DND-41 (cell line): ENCODE measurements at regions not wholly inside any gene's neighbourhood (a gene's known extent, or its start where the extent isn't known, plus 50 kb on each side); places are given as distances from the start of the nearest gene placed in this dataset.

Source experiments
- ATAC-seq: fragments of 200-7000 bp; cut with Tn5 transposase; 3 replicates; pipeline ENCODE4 v1.9.1; 2021; ENCODE audit warnings: low read depth; ENCODE audit not compliant: insufficient read depth
- DNase-seq: peaks from one replicate; pipeline ENCODE4 v3.0.0-alpha.2; 2020
- H2AFZ ChIP-seq: 2 replicates; pipeline ENCODE4 v1.6.0; 2012; ENCODE audit warnings: low read depth, low read length
- H3K27ac ChIP-seq: 2 replicates; pipeline ENCODE4 v1.5.1; 2012; ENCODE audit warnings: low read length, inconsistent platforms
- H3K27me3 ChIP-seq: fragments of 200-600 bp; sonication (generic); 2 replicates; pipeline ENCODE4 v1.6.0; 2012; ENCODE audit warnings: low read length, mild to moderate bottlenecking, inconsistent platforms; ENCODE audit not compliant: insufficient read depth, poor library complexity
- H3K36me3 ChIP-seq: 2 replicates; pipeline ENCODE4 v1.5.1; 2012; ENCODE audit warnings: low read length, inconsistent platforms; ENCODE audit not compliant: insufficient read depth
- H3K4me1 ChIP-seq: 2 replicates; pipeline ENCODE4 v1.5.1; 2012; ENCODE audit warnings: mild to moderate bottlenecking, low read length; ENCODE audit not compliant: insufficient read depth
- H3K4me2 ChIP-seq: 2 replicates; pipeline ENCODE4 v1.6.0; 2012; ENCODE audit warnings: mild to moderate bottlenecking, moderate library complexity, low read length, inconsistent platforms; ENCODE audit not compliant: insufficient read depth
- H3K4me3 ChIP-seq, 2 experiments: fragments of 200-600 bp in 1 of 2; shearing (Covaris generic) in 1 of 2; 2 replicates each; pipeline ENCODE4 v1.5.1; 2012 to 2016; ENCODE audit warnings: inconsistent platforms in 2 of 2, low read length in 2 of 2, mild to moderate bottlenecking in 2 of 2, low read depth in 1 of 2, moderate library complexity in 1 of 2
- H3K79me2 ChIP-seq: 2 replicates; pipeline ENCODE4 v1.6.0; 2012; ENCODE audit warnings: low read length, inconsistent platforms; ENCODE audit not compliant: insufficient read depth
- H3K9ac ChIP-seq: 2 replicates; pipeline ENCODE4 v1.6.0; 2012; ENCODE audit warnings: low read depth, mild to moderate bottlenecking, inconsistent platforms, low read length, moderate library complexity
- H3K9me3 ChIP-seq: 2 replicates; pipeline ENCODE4 v1.5.1; 2012; ENCODE audit warnings: low read length, moderate library complexity, mild to moderate bottlenecking, inconsistent platforms; ENCODE audit not compliant: insufficient read depth, severe bottlenecking
- H4K20me1 ChIP-seq: 2 replicates; pipeline ENCODE4 v1.6.0; 2012; ENCODE audit warnings: low read length; ENCODE audit not compliant: insufficient read depth
- EZH2 ChIP-seq: IDR thresholded peaks from 3 replicates; pipeline ENCODE4 v1.6.1; 2012; ENCODE audit warnings: borderline replicate concordance, low read depth, mild to moderate bottlenecking, moderate library complexity, low read length, inconsistent platforms; ENCODE audit not compliant: severe bottlenecking
- TF ChIP-seq, protein P1 (sequence below): IDR thresholded peaks from 2 replicates; pipeline ENCODE4 v1.5.1; 2012; ENCODE audit warnings: borderline replicate concordance, low read length, moderate library complexity, mild to moderate bottlenecking; ENCODE audit not compliant: poor library complexity, severe bottlenecking; ENCODE audit errors: extremely low read depth

GRCh38 chr12:126547905-126548304 lies 1482.7 kb downstream of the AACS start:
- Histone ChIP-seq H3K27ac (no peak overlapping the region), H4K20me1 (no peaks in the 10 kb centered on the region), H3K79me2 (no peaks in the 10 kb centered on the region), H3K4me1 (no peaks in the 10 kb centered on the region), H3K4me2 (no peak overlapping the region), H3K9me3 (no peaks in the 10 kb centered on the region), H3K36me3 (no peaks in the 10 kb centered on the region), H3K27me3 (no peaks in the 10 kb centered on the region), H3K9ac (no peak overlapping the region), H2AFZ (no peak overlapping the region), H3K4me3 (no peak overlapping the region)
- ATAC-seq: no peak
- no peak for DNase-seq
- no peak for TF ChIP-seq EZH2
- TF ChIP-seq, protein P1, sequence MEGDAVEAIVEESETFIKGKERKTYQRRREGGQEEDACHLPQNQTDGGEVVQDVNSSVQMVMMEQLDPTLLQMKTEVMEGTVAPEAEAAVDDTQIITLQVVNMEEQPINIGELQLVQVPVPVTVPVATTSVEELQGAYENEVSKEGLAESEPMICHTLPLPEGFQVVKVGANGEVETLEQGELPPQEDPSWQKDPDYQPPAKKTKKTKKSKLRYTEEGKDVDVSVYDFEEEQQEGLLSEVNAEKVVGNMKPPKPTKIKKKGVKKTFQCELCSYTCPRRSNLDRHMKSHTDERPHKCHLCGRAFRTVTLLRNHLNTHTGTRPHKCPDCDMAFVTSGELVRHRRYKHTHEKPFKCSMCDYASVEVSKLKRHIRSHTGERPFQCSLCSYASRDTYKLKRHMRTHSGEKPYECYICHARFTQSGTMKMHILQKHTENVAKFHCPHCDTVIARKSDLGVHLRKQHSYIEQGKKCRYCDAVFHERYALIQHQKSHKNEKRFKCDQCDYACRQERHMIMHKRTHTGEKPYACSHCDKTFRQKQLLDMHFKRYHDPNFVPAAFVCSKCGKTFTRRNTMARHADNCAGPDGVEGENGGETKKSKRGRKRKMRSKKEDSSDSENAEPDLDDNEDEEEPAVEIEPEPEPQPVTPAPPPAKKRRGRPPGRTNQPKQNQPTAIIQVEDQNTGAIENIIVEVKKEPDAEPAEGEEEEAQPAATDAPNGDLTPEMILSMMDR: no peak

DNA sequence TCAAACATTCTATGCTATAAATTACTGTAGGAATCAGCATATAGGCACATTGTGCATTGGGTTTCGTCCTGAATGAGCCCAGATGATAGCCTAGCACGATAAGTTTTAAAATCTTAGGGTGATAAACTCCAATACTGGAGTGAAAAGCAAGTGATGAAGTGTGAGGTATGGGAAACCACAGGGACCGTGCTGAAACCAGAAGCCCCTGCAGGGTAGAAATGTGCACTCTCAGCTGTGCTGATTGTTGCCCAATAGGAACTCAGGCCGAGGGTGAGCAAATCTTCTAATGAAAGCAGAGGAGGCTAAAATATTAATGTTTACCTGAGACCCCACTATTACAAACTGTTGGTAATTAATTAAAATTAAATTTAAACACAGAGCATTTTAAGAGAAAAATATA lies 1486.6 kb downstream of the AACS start:
- Histone ChIP-seq H3K4me3 (no peak overlapping the region), H2AFZ (no peak overlapping the region), H3K9ac (no peak overlapping the region), H3K27ac (no peak overlapping the region), H3K79me2 (no peaks in the 10 kb centered on the region), H4K20me1 (no peaks in the 10 kb centered on the region), H3K4me2 (no peak overlapping the region), H3K36me3 (no peaks in the 10 kb centered on the region), H3K9me3 (no peaks in the 10 kb centered on the region), H3K27me3 (no peaks in the 10 kb centered on the region), H3K4me1 (no peaks in the 10 kb centered on the region)
- ATAC-seq: no peak
- no peak for TF ChIP-seq EZH2
- TF ChIP-seq, protein P1: no peak
- no peak for DNase-seq

DNA sequence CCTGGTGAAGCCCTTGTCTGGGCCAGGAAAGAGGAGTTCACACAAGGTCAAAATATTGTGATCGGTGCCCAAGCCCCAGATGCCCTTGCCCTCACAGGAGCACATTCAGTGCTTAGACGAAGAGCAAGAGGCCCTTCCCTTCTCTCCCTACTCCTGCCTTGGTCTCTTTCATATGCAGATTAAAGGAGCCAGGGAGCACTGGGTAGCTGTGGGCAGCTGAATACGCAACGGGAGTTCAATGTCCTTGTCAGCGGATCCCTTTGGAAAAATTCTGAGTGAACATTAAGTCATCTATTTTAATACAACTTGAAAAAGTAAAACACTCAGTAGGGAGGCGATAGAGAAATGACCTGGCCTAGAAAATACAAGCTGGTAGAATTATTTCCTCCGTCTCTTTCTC lies 1489.4 kb downstream of the AACS start:
- Histone ChIP-seq H3K4me2 (no peak overlapping the region), H4K20me1 (no peaks in the 10 kb centered on the region), H3K4me3 (no peak overlapping the region), H3K27me3 (no peaks in the 10 kb centered on the region), H2AFZ (no peak overlapping the region), H3K27ac (no peak overlapping the region), H3K9ac (no peak overlapping the region), H3K79me2 (no peaks in the 10 kb centered on the region), H3K9me3 (no peaks in the 10 kb centered on the region), H3K36me3 (no peaks in the 10 kb centered on the region), H3K4me1 (no peaks in the 10 kb centered on the region)
- TF ChIP-seq, protein P1: no peak
- TF ChIP-seq EZH2: no peak
- no peak for DNase-seq
- ATAC-seq: no peak

DNA sequence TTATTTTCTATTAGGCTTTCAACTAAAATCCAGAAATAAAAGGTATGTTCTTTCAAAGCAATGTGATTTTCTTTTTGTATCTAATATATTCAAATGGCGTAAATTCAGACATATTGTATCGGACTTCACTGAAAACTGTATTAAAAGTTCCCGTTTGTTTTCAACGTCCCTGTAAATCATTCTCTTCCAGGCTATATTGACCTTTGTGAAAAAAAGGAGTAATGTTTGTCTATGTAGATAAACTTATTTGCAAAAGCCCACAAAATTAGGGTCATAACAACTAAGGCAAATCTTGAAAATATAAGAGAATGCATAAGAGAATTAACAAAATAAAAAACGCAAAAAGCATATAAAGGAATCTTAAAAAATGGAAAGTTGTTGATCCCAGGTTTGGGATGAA lies 1492.4 kb downstream of the AACS start:
- Histone ChIP-seq H3K4me1 (no peaks in the 10 kb centered on the region), H3K9ac (no peak overlapping the region), H3K4me2 (no peak overlapping the region), H3K27ac (no peak overlapping the region), H3K79me2 (no peaks in the 10 kb centered on the region), H3K4me3 (no peak overlapping the region), H2AFZ (no peak overlapping the region), H3K9me3 (no peaks in the 10 kb centered on the region), H4K20me1 (no peaks in the 10 kb centered on the region), H3K36me3 (no peaks in the 10 kb centered on the region), H3K27me3 (no peaks in the 10 kb centered on the region)
- DNase-seq: no peak
- no peak for ATAC-seq
- TF ChIP-seq, protein P1: no peak
